Colonic mucosa (tissue), 4 donors: ENCODE measurements at regions not wholly inside any gene's neighbourhood (a gene's known extent, or its start where the extent isn't known, plus 50 kb on each side); places are given as distances from the start of the nearest gene placed in this dataset.
A peak's percentile ranks its signal among the peaks of the same experiment; 100 is the strongest.

Experiments used
- DNase-seq: peaks from one replicate; pipeline ENCODE4 v3.0.0-alpha.2; 2020
- H3K27ac ChIP-seq: fragments of 200-600 bp; one replicate; pipeline ENCODE4 v1.8.0; 2021
- H3K27me3 ChIP-seq: fragments of 200-600 bp; one replicate; pipeline ENCODE4 v1.8.0; 2021
- H3K36me3 ChIP-seq: fragments of 200-600 bp; one replicate; pipeline ENCODE4 v1.8.0; 2021
- H3K4me1 ChIP-seq: fragments of 200-600 bp; one replicate; pipeline ENCODE4 v1.8.0; 2021; ENCODE audit warnings: mild to moderate bottlenecking
- H3K4me3 ChIP-seq: fragments of 200-600 bp; one replicate; pipeline ENCODE4 v1.8.0; 2021
- H3K9ac ChIP-seq, 2 donors: one replicate each; pipeline ENCODE4 v1.7.0; 2013; ENCODE audit warnings: control low read depth in 2 of 2, low read depth in 2 of 2, low read length in 2 of 2
- H3K9me3 ChIP-seq: fragments of 200-600 bp; one replicate; pipeline ENCODE4 v1.8.0; 2021
- intact Hi-C: fragments of 100-400 bp; cut with DNase I; formaldehyde crosslinking; loops from one replicate; pipeline ENCODE4 v1.14.1; 2022
- TF ChIP-seq, protein P1 (sequence below): fragments of 200-600 bp; IDR thresholded peaks from one replicate; pipeline ENCODE4 v1.8.0; 2022; ENCODE audit warnings: antibody characterized with exemption, mild to moderate bottlenecking
- donor health status: healthy.
- donor health status: DM: no; HTN: no; CAD: no.
- donor health status: DM: no; HTN: no; CAD: no.

DNA sequence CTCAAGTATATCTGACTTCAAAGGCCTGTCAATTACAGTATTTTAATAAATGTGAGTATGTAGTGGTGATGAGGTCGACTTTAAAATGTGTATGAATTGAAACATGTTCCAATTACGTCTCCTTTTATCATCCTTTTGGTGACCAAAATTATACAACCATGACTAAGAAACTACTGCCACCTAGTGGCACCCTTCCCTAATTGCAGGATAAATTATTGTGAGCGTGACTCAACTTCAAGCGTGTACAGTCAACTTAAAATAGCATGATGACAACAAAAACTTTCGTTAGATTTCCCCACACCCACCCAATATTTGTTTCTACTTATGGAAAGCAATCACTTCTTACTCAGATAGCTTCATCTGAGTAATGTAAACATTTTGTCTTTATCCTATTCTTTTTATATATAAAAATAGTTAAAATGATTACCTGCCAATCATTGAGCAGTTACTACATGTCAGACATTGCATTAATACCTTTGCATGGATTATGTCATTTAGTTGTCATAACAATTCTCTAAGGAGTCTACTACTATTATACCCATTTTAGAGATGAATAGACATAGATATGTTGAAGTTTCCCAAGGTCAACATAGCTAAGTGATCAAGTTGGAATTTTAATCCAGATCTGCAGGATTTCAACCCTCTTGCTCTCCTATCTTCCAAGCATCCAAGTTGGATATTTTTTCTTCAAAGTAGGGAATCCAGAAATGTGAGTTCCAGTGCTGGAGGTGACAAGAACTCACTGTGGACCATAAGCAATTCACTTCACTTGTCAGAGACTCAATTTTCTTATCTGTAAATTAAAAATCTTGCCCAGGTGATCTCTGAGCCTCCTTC, 106.0 kb downstream of the MEX3B start:
- Histone ChIP-seq H3K27me3 (no peaks in the 10 kb centered on the region), H3K36me3 (no peaks in the 10 kb centered on the region), H3K4me1 (no peaks in the 10 kb centered on the region), H3K9ac (no peak overlapping the region), H3K4me3 (no peak overlapping the region), H3K27ac (no peak overlapping the region), H3K9me3 (no peaks in the 10 kb centered on the region)
- no peak for DNase-seq
- intact Hi-C loops, result loop anchor here (5.0 kb wide), 1 partner anchor 458 kb away; no protein-coding TSS in a partner anchor
- TF ChIP-seq, protein P1, sequence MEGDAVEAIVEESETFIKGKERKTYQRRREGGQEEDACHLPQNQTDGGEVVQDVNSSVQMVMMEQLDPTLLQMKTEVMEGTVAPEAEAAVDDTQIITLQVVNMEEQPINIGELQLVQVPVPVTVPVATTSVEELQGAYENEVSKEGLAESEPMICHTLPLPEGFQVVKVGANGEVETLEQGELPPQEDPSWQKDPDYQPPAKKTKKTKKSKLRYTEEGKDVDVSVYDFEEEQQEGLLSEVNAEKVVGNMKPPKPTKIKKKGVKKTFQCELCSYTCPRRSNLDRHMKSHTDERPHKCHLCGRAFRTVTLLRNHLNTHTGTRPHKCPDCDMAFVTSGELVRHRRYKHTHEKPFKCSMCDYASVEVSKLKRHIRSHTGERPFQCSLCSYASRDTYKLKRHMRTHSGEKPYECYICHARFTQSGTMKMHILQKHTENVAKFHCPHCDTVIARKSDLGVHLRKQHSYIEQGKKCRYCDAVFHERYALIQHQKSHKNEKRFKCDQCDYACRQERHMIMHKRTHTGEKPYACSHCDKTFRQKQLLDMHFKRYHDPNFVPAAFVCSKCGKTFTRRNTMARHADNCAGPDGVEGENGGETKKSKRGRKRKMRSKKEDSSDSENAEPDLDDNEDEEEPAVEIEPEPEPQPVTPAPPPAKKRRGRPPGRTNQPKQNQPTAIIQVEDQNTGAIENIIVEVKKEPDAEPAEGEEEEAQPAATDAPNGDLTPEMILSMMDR, result peak; percentile 74

DNA sequence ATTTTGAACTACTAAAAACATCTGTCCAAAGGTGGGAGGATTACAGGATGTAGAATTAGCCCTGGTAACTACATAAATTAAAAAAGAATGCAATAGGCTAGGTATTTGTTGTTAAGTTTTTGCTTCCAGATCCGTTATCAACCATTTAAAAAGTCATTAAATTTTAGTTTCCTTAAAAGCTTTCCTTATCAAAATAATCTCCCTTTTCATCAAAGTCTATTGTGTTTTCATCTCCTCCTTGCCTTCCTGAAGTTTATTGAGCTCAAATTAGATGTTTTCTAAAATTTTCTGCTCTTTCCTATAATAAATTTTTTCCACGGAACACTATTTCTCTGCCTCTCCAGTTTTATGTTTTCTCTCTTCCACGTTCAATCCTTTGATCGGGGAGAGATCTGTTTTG, 108.6 kb downstream of the MEX3B start:
- TF ChIP-seq, protein P1, result no peak
- no peak overlapping the region for H3K9ac ChIP-seq

GRCh38 chr15:81930582-81931369, 115.0 kb downstream of the MEX3B start:
- no peak overlapping the region for H3K27ac ChIP-seq
- TF ChIP-seq, protein P1, result no peak
- H3K9ac ChIP-seq, result no peak overlapping the region
- no peaks in the 10 kb centered on the region for H3K27me3 ChIP-seq
- DNase-seq, result no peak
- H3K4me3 ChIP-seq, result no peak overlapping the region
- intact Hi-C loops, result no loop called here
- no peaks in the 10 kb centered on the region for H3K4me1 ChIP-seq
- H3K9me3 ChIP-seq, result no peaks in the 10 kb centered on the region
- no peaks in the 10 kb centered on the region for H3K36me3 ChIP-seq

More for the DNA sequence above, 108.6 kb downstream of the MEX3B start:
- intact Hi-C loops, result loop anchor here (5.0 kb wide), 1 partner anchor 455 kb away; no protein-coding TSS in a partner anchor
- no peaks in the 10 kb centered on the region for H3K4me1 ChIP-seq
- H3K36me3 ChIP-seq, result no peaks in the 10 kb centered on the region
- no peak for DNase-seq
- H3K27ac ChIP-seq, result no peak overlapping the region
- no peaks in the 10 kb centered on the region for H3K27me3 ChIP-seq
- H3K4me3 ChIP-seq, result no peak overlapping the region
- no peaks in the 10 kb centered on the region for H3K9me3 ChIP-seq

- no peak for DNase-seq
- H3K4me1 ChIP-seq, result no peaks in the 10 kb centered on the region
- H3K36me3 ChIP-seq, result no peaks in the 10 kb centered on the region
- H3K9ac ChIP-seq, result no peak overlapping the region
- no peaks in the 10 kb centered on the region for H3K27me3 ChIP-seq
- intact Hi-C loops, result no loop called here
- H3K27ac ChIP-seq, result no peak overlapping the region
- TF ChIP-seq, protein P1, result no peak
- no peak overlapping the region for H3K4me3 ChIP-seq
- H3K9me3 ChIP-seq, result no peaks in the 10 kb centered on the region
These were observed 116.3 kb downstream of the MEX3B start for GRCh38 chr15:81929557-81929956.

GRCh38 chr15:81926981-81927380, 118.8 kb downstream of the MEX3B start:
- H3K9ac ChIP-seq, result no peak overlapping the region
- intact Hi-C loops, result no loop called here
- no peaks in the 10 kb centered on the region for H3K36me3 ChIP-seq
- H3K4me3 ChIP-seq, result no peak overlapping the region
- H3K9me3 ChIP-seq, result no peaks in the 10 kb centered on the region
- no peaks in the 10 kb centered on the region for H3K4me1 ChIP-seq
- H3K27me3 ChIP-seq, result no peaks in the 10 kb centered on the region
- H3K27ac ChIP-seq, result no peak overlapping the region
- TF ChIP-seq, protein P1, result no peak
- no peak for DNase-seq
